HuH-7 (cell line): ENCODE measurements at regions not wholly inside any gene's neighbourhood (a gene's known extent, or its start where the extent isn't known, plus 50 kb on each side); places are given as distances from the start of the nearest gene placed in this dataset.

ENCODE experiments used
- DNase-seq: peaks from one replicate; pipeline ENCODE4 v3.0.0; 2011; ENCODE audit warnings: low spot score

GRCh38 chr7:68438016-68438415 is 1160.3 kb upstream of the AUTS2 start:
- DNase-seq, result no peak

GRCh38 chr7:68438811-68439210 is 1159.5 kb upstream of the AUTS2 start:
- no peak for DNase-seq

- no peak for DNase-seq
Observed at GRCh38 chr7:68439897-68440296, 1158.4 kb upstream of the AUTS2 start.

GRCh38 chr7:68440866-68441265 is 1157.4 kb upstream of the AUTS2 start:
- no peak for DNase-seq

- no peak for DNase-seq
Observed at GRCh38 chr7:68441645-68442044, 1156.6 kb upstream of the AUTS2 start.

- no peak for DNase-seq
Observed at GRCh38 chr7:68442931-68443631, 1155.2 kb upstream of the AUTS2 start.

DNA sequence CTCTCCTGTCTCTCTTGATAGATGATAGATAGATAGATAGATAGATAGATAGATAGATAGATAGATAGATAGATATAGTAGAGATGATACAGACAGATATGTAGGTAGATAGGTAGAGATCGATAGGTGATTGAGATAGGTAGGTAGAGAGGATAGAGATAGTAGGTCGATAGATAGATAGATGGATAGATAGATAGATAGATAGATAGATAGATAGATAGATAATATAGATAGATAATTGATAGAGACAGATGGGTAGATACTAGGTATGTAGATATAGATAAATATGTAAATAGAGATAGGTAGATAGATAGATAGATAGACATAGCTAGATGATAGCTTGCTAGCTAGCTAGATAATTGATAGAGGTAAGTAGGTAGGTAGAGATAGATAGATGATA is 1154.2 kb upstream of the AUTS2 start:
- DNase-seq, result no peak

DNA sequence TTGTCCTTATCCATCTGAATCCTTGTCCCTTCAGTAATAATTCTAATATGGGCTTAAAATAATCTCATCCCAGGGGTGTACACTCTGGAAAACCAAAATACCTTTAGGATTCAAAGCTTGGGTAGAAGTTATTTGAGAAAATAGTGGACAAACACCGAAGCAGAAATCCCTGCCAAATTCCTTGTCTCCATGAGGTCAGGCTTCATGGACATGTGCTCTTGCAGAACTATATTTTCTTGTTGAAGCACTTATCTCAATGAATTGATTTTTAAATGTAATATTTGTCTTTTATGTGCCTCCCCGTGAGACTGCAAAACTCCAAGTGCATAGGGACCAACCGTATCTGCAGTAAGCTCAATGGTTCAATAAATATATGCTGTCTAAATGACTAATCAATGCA is 1153.3 kb upstream of the AUTS2 start:
- no peak for DNase-seq

DNA sequence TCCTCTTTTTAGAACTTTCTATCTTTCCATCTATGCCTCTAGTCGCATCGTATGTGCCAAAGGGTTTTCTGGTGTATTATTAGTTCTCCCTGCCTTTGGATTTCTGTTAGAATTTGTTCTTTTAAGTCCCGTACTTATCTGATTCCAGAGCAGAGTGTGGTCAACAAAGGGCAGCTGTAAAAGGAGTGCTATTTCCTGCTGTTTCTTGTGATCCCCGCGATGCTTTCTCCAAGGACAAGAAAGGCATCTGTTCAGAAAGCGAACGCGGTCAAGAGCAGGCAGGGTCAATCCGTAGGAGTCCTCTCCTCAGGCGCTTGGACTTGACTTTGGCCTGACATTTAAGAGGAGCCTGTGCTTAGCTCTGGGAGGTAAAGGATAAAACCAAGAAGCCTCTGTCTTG is 1152.1 kb upstream of the AUTS2 start:
- DNase-seq, result no peak

GRCh38 chr7:68449099-68449498 is 1149.2 kb upstream of the AUTS2 start:
- DNase-seq, result no peak

- no peak for DNase-seq
Observed at GRCh38 chr7:68449816-68450215, 1148.5 kb upstream of the AUTS2 start.

DNA sequence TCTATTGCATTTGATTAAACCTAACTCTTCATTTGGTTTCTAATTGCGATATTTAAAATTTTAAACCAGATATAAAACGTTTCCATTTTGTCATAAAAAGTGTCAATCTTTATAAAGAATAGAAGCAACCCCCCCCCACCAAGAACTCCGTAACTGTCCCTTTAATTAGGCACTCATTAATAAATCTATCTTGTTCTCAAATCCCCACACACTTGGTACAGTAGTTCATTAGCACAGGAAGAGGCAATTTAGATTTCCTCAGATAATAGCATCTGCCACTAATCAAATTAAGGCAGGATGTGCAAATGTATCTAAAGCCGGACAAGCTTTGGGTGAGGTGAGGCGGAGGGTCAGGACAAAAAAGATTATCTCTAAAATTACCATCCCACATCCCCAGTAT is 1143.3 kb upstream of the AUTS2 start:
- no peak for DNase-seq

DNA sequence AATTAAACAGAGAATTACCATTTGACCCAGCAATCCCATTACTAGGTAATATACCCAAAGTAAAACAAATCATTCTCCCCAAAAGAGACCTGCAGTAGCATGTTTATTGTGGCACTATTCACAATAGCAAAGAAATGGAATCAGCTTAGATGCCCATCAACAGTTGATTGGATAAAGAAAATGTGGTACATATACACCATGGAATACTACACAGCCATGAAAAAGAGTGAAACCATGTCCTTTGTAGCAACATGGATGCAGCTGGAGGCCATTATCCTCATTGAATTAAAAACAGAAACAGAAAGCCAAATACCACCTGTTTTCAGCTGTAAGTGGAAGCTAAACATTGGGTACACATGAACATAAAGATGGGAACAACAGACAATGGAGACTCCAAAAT is 1141.8 kb upstream of the AUTS2 start:
- no peak for DNase-seq

DNA sequence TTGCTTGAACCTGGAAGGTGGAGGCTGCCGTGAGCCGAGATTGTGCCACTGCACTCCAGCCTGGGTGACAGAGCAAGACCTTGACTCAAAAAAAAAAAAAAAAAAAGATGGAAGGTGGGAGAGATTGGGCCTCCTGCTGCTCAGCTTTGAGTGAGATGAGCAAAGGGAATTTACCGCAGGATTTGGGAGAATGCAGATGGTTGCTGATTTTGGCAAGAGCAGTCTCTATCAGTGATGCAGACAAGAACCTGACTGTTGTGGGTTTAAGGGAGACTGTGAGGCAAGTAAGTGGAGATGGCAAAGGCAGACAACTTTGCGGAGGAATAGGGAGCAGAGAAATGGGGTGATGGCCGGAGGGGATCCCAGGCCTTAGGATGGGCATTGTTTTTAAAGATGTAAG is 1140.8 kb upstream of the AUTS2 start:
- DNase-seq, result no peak

GRCh38 chr7:68458010-68458908 is 1140.0 kb upstream of the AUTS2 start:
- no peak for DNase-seq

GRCh38 chr7:68461430-68461829 is 1136.8 kb upstream of the AUTS2 start:
- no peak for DNase-seq

- DNase-seq, result no peak
Observed at GRCh38 chr7:68470836-68471435, 1127.3 kb upstream of the AUTS2 start.

DNA sequence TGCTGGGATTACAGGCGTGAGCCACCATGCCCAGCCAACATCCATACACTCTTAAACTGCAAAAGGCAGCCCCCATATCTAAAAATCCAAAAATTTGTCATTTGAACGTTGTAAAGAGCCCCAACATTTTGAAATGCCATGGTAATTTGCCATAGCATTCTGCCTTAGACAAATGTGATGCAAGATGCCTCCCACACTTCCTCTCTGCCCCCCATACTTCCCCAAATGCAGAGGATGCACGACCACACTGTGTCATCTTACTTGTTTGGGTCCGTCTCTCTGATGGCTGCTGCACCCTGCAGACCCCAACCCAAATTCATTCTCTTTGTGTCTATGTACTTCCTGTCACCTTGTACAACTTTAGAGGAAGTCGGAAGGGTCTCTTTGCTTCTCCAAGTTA is 1125.6 kb upstream of the AUTS2 start:
- no peak for DNase-seq

DNA sequence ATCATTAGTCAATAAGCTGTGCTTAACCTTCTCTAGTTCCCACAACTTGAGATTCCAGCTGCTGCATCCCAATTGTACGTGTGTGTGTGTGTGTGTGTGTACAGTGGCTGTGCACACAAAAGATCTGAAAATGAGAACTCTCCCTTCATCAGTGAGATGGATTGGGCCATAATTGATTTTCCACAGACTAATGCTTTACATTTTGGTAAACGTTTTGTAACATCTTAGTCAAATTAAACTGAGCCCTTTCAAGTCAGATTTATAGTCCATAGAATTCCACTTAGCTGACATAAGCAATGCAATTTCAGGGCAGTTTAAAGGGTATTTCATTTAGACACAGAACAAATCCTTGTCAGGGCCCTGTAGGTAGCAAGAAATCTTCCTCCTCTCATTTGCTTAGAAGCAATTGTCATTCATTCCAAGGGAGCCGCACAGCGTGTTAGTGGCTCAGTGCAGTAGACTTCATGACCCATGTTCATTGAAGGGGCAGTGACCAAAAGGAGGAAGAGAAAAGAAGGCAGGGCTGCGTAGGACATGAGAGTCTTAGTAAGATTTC is 1123.5 kb upstream of the AUTS2 start:
- no peak for DNase-seq

GRCh38 chr7:68476966-68477365 is 1121.3 kb upstream of the AUTS2 start:
- no peak for DNase-seq

DNA sequence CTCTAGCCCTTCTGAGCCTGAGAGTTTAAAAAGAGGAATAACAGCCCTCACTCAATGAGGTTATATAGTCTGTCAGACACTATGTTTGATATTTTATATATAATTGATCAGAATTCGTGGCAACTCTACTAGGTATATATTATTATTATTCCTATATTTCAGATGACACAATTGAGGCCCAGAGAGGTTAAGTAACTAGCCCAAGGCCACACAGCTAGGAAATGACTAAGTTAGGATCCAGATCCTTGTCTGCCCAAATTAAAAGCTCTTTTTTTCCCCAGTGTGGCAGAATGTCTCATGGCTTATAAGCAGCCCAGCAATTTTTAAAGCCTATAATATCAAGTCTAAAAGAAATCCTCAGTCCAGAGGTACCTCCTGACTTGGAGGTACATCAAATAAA is 1119.9 kb upstream of the AUTS2 start:
- DNase-seq, result no peak

DNA sequence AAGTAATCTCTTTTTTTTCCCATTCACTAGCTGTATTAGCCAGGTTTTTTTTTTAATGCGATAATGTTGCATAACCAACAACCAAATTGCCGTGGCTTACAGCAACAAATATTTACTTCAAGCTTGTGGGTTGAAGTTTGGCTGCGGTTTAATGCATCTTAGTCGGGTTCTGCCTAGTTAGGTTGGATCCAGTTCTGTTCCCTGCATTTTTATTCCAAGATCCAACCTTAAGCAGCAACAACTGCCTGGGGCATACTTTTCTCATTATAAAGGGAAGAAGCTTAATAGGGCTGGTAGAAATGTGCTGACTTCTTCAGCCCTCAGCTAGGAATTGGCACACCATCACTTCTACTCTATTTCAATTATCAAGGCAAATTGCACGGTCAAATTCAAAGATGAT is 1115.5 kb upstream of the AUTS2 start:
- no peak for DNase-seq

- no peak for DNase-seq
Observed at GRCh38 chr7:68484731-68485130, 1113.5 kb upstream of the AUTS2 start.
